GM19467 (cell line): ENCODE measurements at regions not wholly inside any gene's neighbourhood (a gene's known extent, or its start where the extent isn't known, plus 50 kb on each side); places are given as distances from the start of the nearest gene placed in this dataset.

Experiments
- ATAC-seq: cut with Tn5 transposase; IDR thresholded peaks from one replicate; pipeline ENCODE4 v1.9.1; 2021; ENCODE audit warnings: mild to moderate bottlenecking, moderate library complexity; ENCODE audit not compliant: unreplicated experiment

- ATAC-seq: no peak
Observed at GRCh38 chr2:220151341-220151740, 523.9 kb downstream of the SLC4A3 start.

DNA sequence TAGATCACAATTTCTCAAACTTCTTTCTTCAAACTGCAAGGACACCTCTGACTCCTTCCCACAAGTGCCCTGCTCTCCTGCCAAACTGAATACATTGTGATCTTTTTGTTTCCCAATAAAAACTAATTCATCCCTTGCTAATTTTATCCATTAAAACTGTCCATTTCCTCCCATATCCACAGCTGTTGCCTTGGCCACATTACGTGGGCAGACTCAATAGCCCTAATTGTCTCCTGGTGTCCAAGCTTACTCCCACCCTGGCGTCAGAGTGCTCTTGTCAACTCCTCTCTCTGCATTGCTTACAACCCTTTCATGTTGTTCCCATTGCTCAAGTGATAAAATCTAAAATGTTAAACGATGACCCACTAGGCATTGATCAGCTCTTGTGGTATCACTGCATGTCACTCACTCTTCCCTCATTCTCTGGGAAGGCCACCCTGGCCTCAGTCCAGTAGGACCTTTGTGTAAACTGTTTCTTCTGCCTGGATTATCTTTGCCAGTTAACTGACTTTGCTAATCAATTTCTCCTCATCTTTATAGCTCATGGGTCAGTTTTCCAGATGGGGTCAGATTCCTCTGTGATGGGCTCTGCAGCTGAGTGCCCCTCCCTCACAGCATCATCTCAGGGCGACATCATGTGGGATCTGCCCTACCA, 525.0 kb downstream of the SLC4A3 start:
- no peak for ATAC-seq

DNA sequence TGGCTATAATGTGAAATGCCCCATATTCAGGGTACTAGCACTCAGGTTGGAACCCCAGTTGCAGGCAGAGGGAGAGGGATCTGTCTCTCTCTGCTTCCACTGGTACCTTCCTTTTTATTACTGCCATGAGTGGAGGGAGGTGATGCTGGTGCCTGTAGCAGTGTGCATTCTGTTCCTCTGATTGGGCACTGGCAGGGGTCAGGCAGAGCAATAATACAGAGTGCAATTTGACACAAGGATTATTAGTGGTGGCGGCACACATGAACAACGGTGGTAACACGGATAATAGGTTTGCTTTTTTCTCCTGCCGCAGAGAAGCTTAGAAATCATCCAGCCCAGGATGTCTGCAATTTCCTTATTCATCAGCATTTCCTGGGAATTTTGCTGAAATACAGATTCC, 525.7 kb downstream of the SLC4A3 start:
- no peak for ATAC-seq

DNA sequence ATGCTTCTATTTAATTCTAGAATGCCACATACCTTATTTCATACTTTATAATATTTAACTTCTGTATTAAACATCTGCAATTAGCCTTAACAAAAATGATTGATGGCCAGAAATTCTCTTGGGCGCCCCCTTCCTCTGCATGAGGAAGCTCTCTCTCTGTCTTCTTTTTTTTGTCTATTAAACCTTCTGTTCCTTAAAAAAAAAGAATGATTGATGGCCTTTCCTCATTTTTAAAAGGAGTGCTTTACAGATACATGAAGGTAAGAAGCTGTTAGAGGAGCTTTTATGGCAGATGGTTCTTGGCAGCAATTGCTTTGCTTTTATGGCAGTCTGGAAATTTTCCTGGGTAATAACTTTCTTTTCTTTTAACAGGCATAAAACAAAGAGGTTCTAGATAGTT, 526.9 kb downstream of the SLC4A3 start:
- ATAC-seq: no peak

GRCh38 chr2:220157312-220157711, 529.9 kb downstream of the SLC4A3 start:
- no peak for ATAC-seq

- ATAC-seq: no peak
Observed at GRCh38 chr2:220159738-220160137, 532.3 kb downstream of the SLC4A3 start.

- ATAC-seq: no peak
Observed at GRCh38 chr2:220162320-220162719, 534.9 kb downstream of the SLC4A3 start.

DNA sequence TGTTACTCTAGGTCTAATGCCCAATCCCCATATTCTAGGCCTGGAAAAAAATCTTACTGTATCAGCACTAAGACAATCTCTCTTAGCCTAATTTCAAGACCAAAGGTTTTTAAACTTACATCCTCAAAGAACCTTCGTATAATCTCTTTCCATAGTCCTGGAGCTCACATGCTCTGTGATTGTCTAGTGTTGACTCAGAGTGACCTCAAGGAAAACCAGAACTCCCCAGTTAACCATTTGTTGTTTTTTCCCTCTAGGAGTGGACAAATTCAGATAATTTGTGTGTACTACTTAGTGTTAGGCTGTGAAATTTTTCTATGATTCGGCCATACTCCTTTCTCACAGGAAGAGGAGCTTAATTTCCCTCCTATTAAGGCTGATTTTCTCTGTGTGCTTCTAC, 536.1 kb downstream of the SLC4A3 start:
- no peak for ATAC-seq

DNA sequence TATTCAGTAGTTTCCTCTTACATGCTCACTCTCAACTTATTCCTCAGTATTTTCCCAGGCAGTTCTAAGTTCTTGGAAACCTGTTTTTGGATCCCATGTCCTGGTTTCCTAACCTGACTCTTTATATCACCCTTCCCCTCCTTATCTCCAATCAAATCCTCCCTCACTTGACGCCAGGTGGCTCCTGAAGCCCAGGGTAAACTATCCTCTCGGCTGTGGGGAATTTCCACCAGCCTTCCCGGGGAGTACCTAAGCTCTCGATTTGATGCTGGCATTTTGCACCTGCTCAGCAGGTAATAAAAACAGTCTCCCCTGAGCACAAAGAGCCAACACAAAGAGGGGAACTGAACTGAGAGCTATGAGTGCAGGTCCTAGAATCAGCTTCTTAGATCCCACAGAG, 538.0 kb downstream of the SLC4A3 start:
- ATAC-seq: no peak

GRCh38 chr2:220166616-220167015, 539.2 kb downstream of the SLC4A3 start:
- ATAC-seq: no peak

DNA sequence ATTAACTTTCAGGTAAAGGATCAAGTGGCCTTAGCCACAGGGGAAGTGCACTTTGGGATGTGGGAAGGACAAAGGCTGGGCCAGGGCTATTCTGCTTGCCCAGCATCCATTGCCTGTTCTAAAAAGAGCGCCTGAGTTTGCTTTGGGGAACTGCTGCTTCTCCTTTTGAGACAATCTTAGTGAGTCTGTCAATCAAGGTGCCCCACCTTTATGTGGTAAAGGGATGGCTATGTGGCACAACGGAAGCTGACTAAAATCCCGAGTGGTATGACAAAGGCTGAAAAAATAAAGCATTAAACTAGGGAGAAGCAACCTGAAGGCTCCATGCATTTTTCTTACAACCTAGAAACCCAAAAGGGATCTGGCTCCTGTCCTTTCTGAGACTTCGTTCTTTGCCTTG, 540.5 kb downstream of the SLC4A3 start:
- ATAC-seq: no peak

DNA sequence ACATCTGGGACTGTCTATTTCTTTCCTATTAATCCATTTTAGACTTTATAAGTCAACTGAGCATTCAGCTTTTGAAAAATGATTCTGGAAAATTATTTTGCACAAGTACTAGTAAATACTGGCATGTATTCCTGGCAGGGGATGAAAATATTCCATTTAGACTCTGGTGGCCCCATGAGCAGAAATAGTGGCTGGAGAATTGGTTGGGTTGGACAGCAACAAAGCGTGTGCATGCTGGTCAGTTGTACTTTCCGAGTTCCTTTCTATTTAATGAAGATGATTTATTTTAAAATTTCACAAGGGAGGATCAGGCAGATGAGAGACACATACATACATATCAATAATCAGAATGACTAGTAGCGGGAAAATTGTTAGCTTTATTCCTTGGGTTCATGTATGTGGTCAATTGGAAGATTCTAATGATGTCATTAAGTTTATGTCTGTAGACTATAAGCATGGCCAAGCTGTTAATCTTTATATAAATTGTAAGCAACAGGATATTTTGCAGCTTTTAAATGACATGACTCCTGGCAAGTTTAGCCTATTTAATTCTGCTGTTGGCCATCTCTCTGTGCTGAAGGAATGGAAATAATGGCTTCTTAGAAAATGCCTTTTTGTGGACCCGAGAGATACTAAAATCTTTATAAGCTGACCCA, 541.6 kb downstream of the SLC4A3 start:
- ATAC-seq: no peak

GRCh38 chr2:220174826-220175225, 547.4 kb downstream of the SLC4A3 start:
- ATAC-seq: no peak

DNA sequence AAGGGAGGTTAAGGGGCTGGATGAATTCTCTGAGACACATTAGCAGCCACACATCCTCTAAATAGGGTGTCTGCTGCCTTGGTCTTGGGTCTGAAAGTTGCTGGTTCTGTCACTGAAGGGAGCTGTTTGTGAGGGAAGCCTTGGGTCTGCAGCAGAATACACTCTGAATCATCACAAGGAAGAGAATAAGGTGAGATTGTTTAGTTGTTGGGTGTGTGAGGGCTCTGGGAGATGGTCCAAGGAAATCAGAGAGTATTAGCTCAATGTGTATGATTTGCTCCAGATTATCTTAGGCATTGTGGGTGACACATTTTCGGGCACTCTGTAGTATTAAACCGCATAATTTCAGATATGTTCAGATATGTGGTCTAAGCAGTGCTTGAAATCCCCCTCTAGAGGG, 548.5 kb downstream of the SLC4A3 start:
- no peak for ATAC-seq

DNA sequence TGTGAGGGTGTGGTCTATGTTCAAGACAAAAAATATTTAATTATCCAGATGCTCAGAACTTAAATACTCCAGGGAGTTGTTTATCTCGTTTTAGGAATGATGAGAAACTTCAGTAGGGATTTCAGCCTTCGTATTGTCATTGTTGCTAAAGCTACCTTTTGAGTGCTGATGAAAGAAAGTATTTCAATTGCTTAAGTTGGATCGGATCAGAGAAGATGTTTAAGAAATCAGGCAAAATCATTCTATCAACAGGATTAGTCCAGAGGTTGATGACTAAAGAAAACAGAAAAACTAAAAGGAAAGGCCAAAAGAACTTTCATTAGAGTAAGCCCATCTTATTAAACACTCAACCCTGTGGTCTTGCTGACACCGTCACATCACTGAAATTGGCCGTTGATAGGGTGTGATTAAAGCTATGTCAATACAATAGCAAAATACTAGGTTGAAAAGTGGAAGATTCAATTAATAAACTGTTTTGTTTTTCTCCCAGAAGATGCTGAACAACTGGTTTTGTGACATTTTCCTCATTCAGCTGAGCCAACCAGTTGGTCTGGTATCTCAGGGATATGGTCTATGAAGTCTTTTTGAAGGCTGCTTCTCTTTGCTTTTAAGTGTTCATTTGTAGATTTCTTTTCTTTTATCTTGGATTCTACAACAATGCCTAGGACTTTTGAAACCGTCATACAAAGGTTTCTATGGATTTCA, 551.7 kb downstream of the SLC4A3 start:
- ATAC-seq: no peak

GRCh38 chr2:220181165-220181564, 553.7 kb downstream of the SLC4A3 start:
- no peak for ATAC-seq

- ATAC-seq: no peak
Observed at GRCh38 chr2:220182790-220183189, 555.4 kb downstream of the SLC4A3 start.

DNA sequence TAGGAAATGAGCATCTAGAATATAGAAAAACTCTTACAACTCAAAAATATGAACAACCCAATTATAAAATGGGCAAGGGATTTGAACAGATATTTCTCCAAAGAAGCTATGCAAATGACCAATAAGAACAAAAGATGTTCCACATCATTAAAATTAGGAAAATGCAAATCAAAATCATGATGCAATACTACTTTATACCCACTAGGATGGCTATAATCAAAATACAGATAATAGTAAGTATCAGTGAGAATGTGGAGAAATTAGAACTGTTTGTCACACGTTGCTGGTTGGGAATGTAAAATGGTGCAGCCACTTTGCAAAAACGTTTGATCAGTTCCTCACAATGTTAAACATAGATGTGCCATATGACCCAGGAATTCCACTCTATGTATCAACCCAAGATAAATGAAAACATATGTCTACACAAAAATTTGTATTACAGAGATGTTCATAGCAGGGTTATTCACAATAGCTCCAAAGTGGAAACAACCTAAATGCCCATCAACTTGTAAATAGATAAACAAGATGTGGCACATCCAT, 558.4 kb downstream of the SLC4A3 start:
- ATAC-seq: no peak

GRCh38 chr2:220188031-220188430, 560.6 kb downstream of the SLC4A3 start:
- ATAC-seq: peak; percentile 53

GRCh38 chr2:220191031-220191430, 563.6 kb downstream of the SLC4A3 start:
- ATAC-seq: no peak

DNA sequence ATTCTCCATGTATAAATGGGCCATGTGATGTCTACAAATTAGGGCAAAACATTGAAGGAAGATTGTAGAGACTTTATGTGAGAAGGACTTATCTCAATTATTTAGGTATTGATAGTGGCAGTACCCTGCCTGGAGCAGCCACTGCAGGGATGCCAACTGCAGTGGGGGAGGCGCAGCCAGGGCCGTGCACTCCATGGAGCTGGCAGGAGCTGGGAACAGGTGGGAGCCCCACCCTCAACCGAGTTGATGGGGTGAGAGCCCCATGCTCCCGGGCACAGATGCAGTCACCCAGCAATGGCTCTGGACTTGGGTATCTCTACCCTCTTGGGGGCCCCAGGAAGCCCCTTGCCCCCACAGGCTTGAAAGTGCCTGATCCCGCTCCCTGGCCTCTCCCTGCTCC, 564.3 kb downstream of the SLC4A3 start:
- no peak for ATAC-seq
